NOMO-1 treated with DMSO at 0.1 percent for 48 hours (cell line): ENCODE measurements at regions not wholly inside any gene's neighbourhood (a gene's known extent, or its start where the extent isn't known, plus 50 kb on each side); places are given as distances from the start of the nearest gene placed in this dataset.
"Not testable (repeated sequence)": the region's sequence is repeated elsewhere in the genome, so short reads cannot be mapped to it uniquely, and the experiment has no call there.

Source experiments
- DNase-seq: peaks from one replicate; lab custom pipeline; 2025; ENCODE audit not compliant: unreplicated experiment; lab: John Stamatoyannopoulos, UW

DNA sequence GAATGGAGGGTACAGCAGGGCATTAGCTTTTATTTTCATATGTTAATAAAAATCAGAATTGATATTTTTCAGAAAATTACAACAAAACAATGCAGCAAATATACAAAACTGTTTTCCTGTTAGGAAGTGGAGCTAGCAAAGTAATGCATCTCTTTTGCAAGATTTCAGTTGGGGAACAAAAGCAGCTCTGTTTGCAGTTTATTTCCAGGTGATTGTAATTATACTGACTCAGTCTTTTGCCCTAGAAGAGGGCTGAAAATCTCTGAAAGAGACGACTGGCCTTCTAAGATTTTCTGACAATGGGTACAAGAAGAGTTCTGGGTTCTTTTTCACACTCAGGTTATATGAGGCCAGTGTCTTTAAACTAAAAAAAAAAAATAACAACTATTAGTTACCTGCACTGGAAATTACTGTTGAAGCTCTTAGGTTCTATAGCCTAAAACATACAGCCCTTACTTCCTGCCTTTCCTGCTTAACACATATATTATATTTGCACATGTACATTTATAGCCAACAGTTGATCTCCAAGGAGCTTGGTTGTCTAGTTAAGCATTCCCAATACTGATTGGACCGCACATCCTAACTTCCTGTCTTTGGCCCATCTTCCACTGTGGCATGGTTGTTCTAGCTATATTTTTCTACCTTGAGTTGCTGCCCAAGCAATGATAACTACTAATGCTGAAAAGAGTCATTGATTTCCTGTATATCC, 199.1 kb upstream of the KRR1 start:
- no peak for DNase-seq

GRCh38 chr12:75709503-75709902, 198.1 kb upstream of the KRR1 start:
- no peak for DNase-seq

- DNase-seq: no peak
Observed at GRCh38 chr12:75708802-75709201, 197.4 kb upstream of the KRR1 start.

- no peak for DNase-seq
Observed at GRCh38 chr12:75707983-75708382, 196.6 kb upstream of the KRR1 start.

DNA sequence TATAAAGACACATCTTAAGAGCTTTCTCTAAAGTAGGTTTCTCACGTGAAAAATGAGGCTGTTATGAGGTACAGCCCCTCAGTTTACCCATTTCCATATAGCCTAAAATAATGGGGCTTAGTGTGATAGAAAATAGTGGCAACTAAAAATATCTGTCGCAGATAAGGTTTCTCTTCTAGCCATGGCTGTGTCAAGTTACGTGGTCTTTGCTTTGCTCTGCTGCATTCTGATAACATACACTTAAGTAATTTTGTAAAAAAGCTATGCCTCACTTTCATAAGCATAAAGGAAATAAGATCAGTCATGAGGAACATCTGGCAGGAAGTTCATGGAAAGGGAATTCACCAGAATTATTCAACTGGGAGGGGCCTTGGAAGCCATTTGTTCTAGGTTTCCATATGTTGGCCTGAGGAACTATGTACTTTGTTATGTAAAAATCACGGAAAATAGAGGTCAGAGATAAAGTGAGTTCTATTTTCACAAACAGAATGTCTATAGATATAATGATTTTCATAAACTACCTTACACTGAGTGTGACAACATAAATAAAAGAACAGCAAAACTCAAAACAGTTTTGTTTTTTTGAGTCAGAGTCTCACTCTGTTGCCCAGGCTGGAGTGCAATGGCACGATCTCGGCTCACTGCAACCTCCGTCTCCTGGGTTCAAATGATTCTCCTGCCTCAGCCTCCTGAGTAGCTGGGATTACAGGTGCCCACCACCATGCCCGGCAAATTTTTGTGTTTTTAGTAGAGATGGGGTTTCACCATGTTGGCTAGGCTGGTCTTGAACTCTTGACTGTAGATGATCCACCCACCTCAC, 195.6 kb upstream of the KRR1 start:
- DNase-seq: no peak

- DNase-seq: no peak
Observed at GRCh38 chr12:75705749-75706711, 194.6 kb upstream of the KRR1 start.

DNA sequence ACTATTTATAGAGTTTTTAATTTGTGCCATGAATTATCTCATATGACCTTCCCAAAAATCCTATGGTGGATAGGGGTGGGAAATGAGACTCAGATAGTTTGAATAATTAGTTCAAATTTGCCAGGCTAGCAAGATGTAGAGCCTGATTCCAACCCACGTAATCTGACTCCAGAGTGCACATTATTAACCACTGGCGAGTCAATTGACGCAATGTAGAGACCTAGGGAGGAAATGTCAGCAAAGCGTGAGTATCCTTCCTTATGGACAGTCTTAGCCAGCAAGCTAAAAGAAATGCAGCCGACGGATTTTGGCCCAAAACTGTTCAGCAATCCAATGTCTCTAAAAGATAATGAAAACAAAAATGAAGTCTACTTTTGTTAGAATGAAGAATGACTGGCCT, 193.3 kb upstream of the KRR1 start:
- no peak for DNase-seq

DNA sequence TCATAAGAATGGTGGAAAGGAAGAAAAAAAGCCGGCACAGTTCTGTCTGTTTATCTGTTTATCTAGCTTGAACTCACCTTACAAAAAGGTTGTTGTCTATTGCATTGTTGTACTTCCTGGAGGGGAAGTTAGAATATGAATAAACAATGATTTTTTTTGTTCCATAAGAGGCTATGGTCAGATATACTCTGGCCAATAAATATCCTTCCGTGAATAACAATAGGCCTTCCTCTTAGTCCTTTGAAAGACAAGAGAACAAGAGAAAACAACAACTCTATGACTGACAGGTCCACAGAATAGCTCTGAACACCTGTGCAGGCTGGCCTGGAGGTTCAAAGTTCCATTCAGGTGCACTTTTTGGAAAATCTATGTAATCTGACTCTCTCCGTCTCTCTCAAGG, 192.8 kb upstream of the KRR1 start:
- DNase-seq: no peak

DNA sequence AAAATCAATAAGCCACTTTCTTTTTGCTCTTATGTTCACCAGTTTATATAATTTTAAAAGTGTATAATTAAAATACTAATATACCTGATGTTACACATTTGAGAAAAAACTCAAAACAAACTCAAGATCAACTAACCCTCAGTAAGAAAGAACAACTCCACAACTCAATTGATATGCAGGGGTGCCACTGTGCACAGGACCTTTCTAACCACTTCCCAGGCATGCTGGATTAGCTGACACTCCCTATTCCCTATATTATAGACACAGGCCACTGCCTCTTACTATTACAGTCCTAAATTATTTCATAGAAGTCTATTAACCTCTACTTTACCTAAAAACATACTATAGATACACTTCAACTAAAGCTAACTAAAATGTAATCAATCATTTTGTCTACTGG, 191.7 kb upstream of the KRR1 start:
- no peak for DNase-seq

DNA sequence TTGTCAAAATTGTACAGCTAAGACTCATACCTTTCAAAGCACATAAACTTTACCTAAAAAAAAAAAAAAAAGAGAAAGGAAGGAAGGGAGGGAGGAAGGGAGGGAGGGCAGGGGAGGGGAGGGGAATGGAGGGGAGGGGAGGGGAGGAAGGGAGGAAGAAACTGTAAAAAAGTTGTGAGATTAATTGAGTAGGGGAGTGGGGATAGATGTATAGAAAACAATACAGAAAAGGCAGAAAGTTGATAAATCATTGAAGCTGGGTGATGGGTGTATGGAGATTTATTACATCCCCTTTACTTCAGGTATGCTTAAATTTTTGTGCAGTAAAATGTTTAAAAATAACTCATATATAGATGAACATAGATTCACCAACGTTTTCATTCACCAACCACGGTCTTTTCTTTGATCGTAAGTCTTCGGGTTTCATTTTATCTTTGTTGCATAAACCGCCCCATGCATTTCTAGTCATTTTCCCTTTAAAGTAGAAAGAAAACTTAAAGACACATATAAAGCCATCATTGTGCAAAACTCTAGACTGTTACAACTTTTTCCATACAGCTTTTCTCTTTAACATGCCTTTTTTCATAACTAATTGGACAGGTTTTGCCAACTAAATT, 191.2 kb upstream of the KRR1 start:
- DNase-seq: no peak

GRCh38 chr12:75701859-75702258, 190.4 kb upstream of the KRR1 start:
- DNase-seq: no peak

GRCh38 chr12:75699728-75700496, 188.5 kb upstream of the KRR1 start:
- DNase-seq: no peak

GRCh38 chr12:75699251-75699650, 187.8 kb upstream of the KRR1 start:
- no peak for DNase-seq

DNA sequence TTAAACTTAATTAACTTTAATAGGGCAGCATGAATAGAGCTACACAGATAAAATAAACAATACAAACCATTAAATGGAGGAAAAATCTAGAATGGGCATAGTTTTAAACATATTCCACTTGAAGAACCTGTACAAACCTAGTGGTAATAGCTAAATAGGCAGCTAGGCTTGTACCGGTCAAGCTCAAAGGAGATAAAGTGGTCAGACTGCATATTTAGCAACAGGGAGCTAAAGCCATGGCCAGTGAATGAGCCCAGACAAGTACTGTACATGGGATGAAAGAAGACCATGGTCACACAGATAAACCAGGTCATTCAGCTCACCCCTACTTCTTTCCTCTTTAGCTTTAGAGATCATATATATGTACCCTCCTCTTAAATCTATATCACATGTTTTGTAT, 186.6 kb upstream of the KRR1 start:
- DNase-seq: no peak

DNA sequence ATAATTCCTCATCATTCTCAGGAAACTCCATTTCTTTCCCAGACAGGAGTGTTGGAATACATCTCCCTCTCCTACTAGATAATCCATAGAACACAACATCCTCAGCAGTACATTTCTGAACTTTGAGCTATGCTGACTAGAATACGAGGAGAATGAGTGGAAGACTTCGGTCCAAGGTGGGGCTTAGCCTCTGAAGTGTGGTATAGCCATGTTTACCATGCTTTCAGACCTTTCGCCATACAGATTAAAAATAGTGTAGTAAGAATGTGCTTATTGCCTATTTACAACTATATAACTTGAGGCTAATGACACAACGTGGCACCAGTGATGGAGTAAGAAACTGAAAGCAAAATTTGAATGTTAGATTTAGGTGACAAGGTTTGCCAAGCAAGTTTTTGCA, 184.5 kb upstream of the KRR1 start:
- no peak for DNase-seq

DNA sequence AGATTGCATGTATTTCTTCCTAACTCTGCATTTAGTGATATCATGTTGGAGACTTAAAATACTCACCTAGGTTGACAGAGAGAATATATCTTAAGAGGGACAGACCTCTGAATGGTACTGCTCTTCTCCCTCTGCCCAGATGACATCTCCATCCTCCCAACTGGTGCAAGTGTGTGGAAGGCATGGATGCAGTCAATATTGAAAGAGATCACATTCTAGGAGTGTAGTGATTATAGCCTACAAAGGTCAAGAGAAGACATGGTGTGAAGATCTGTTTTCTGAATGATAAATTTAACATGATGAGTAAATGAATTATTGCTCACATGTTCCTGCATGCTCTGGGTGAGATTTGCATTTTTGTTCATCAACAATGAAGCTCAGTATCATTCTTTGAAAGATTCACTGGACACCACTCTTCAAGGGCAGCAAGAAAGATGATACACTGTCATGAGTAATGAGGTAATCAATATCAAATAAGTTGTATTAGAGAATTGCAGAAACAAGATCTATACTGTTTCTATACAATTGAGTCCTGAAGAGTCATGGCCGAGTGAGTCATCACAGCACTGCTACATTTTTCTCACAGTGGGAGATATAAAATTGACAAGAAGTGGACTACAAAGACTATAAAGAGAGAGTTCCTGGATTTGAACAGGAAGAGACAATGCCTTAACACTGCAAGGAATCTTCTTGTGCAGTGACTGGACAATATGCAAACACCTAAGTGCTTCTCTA, 183.3 kb upstream of the KRR1 start:
- no peak for DNase-seq

DNA sequence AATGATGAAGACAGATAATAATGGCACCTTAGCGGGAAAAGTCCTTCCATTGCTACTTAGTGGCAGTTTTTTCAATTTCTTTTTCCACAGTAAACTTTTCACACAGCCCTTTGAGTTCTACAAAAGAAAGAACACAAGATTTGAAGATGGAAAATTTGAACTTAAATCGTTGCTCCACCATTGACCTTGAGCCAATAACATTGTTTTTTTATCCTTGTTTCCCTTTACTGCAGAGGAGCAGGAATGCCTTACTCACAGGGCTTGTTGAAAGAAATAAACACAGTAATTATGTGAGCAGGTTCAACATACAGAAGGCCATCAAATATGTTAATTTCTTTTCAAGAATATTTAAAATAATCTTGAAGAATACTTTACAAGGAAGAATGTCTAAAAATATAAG, 181.5 kb upstream of the KRR1 start:
- no peak for DNase-seq

- DNase-seq: no peak
Observed at GRCh38 chr12:75690296-75690955, 179.0 kb upstream of the KRR1 start.

DNA sequence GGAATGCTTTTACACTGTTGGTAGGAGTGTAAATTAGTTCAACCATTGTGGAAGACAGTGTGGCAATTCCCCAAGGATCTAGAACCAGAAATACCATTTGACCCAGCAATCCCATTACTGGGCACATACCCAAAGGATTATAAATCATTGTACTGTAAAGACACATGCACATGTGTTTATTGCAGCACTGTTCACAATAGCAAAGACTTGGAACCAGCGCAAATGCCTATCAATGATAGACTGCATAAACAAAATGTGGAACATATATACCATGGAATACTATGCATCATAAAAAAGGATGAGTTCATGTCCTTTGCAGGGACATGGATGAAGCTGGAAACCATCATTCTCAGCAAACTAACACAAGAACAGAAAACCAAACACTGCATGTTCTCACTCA, 174.8 kb upstream of the KRR1 start:
- not testable (repeated sequence) for DNase-seq
